ENCODE measurements at regions not wholly inside any gene's neighbourhood (a gene's known extent, or its start where the extent isn't known, plus 50 kb on each side); places are given as distances from the start of the nearest gene placed in this dataset.

DNA sequence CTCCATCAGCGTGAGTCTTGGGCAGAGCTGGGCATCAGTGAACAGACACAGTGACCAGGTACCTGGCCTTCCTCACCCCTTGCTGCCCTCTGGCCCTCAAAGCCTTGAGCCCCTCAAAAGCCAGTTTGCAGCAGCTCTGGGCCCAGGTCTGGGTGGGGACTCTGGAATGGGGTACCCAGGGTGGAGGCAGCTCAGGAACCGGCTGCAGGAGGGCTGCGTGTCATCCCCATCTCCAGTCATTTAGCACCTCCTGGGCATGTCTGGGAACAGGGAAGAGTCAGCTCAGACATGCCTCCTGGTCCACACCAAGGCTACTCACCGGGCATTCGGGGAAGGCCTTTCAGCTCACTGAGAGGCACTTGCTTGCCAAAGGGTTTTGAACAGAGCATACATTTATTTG is 503.3 kb downstream of the TCERG1L start:
- H3K27me3 ChIP-seq, result no peaks in the 10 kb centered on the region
- TF ChIP-seq, protein P1, sequence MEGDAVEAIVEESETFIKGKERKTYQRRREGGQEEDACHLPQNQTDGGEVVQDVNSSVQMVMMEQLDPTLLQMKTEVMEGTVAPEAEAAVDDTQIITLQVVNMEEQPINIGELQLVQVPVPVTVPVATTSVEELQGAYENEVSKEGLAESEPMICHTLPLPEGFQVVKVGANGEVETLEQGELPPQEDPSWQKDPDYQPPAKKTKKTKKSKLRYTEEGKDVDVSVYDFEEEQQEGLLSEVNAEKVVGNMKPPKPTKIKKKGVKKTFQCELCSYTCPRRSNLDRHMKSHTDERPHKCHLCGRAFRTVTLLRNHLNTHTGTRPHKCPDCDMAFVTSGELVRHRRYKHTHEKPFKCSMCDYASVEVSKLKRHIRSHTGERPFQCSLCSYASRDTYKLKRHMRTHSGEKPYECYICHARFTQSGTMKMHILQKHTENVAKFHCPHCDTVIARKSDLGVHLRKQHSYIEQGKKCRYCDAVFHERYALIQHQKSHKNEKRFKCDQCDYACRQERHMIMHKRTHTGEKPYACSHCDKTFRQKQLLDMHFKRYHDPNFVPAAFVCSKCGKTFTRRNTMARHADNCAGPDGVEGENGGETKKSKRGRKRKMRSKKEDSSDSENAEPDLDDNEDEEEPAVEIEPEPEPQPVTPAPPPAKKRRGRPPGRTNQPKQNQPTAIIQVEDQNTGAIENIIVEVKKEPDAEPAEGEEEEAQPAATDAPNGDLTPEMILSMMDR (IDR thresholded peaks at IDR 0.05), result no peak
- no peak for DNase-seq (ENCODE audit: low spot score in 2 of 2)
- no peaks in the 10 kb centered on the region for H3K9me3 ChIP-seq
- H3K4me1 ChIP-seq, result no peaks in the 10 kb centered on the region
- no peaks in the 10 kb centered on the region for H3K36me3 ChIP-seq
- H3K27ac ChIP-seq, result no peak overlapping the region
- no peak overlapping the region for H3K4me3 ChIP-seq
- intact Hi-C loops (cut with DNase I), result no loop called here

DNA sequence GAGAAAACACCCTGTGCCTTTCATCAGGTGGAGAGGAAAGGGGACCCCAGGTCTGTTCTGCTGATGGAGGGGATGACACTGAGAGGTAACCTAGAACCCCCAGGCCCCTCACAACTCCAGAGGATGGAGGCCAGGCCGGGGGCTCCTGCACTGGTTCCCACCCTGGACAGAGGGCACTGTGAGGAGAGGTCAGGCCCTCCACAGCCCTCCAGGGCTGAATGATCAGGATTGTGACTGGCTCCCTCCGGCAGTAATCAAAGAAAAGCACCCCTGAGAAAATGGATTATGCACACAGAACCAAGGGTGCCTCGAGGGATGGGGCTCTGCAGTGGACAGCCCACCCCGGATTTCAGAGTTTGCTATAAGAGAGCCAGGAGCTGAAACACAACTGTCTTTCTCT is 502.8 kb downstream of the TCERG1L start:
- TF ChIP-seq, protein P1 (IDR thresholded peaks at IDR 0.05), result no peak
- no peak for DNase-seq (ENCODE audit: low spot score in 2 of 2)
- Histone ChIP-seq H3K27ac (no peak overlapping the region), H3K27me3 (no peaks in the 10 kb centered on the region), H3K36me3 (no peaks in the 10 kb centered on the region), H3K9me3 (no peaks in the 10 kb centered on the region), H3K4me3 (no peak overlapping the region), H3K4me1 (no peaks in the 10 kb centered on the region)
- intact Hi-C loops (cut with DNase I), result no loop called here

DNA sequence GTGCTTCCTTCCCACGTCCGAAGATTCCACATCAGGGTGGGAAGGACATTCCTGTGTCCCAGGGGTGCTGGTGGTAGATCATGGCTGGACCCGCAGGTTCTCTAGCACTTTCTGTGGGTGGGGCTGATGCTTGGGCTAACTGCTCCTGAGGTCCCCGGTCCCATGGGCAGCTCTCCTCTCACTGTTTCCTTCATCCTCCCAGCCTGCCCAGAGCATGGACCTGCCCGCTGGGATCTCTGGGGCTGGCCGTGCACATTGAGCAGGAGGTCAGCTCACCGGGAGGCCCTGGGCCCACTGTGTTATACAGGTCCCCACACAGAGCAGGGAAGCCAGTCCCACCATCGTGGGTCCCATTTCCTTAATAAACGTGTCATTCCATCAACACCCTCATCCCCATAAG is 502.3 kb downstream of the TCERG1L start:
- Histone ChIP-seq H3K36me3 (no peaks in the 10 kb centered on the region), H3K27ac (no peak overlapping the region), H3K27me3 (no peaks in the 10 kb centered on the region), H3K4me3 (no peak overlapping the region), H3K4me1 (no peaks in the 10 kb centered on the region), H3K9me3 (no peaks in the 10 kb centered on the region)
- DNase-seq (ENCODE audit: low spot score in 2 of 2), result no peak
- intact Hi-C loops (cut with DNase I), result no loop called here
- TF ChIP-seq, protein P1 (IDR thresholded peaks at IDR 0.05), result no peak

DNA sequence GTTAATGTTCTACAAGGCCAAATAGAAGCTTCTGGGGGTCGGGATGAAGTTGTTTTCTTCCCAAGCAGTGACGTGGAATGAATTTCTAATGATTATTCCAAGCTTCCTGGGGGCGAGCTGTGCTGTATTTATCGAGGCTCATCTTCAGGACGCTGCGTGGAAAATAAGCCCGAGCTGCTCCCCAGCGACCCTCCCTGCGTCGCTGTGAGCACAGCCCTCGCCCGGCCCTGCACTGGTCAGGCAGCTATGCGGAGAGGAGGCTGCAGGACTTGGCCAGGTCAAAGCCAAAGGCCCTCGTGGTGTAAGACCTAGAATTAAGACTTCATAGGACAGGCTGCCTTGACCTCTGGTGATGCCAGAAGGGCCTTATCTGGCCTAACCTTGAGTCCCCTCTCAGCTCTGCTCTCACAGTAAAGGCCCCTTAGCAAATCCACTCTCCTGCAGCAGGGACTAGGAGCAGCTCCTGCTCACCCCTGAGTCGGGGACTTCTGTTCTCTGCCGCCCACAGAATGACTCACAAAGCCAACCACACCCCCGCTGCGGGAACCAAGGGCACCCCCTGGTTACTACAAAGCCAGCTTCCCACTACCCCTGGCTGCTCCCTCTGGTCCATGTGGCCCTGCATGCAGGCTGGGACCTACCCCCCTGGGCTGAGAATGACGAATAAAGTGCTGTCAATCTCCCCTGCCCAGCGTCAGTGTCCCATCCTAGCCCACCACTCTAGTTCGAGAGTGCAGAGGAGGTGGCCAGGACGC is 501.6 kb downstream of the TCERG1L start:
- Histone ChIP-seq H3K4me3 (no peak overlapping the region), H3K27ac (no peak overlapping the region), H3K9me3 (no peaks in the 10 kb centered on the region), H3K36me3 (no peaks in the 10 kb centered on the region), H3K4me1 (no peaks in the 10 kb centered on the region), H3K27me3 (no peaks in the 10 kb centered on the region)
- TF ChIP-seq, protein P1 (IDR thresholded peaks at IDR 0.05), result no peak
- intact Hi-C loops (cut with DNase I), result no loop called here
- no peak for DNase-seq (ENCODE audit: low spot score in 2 of 2)

DNA sequence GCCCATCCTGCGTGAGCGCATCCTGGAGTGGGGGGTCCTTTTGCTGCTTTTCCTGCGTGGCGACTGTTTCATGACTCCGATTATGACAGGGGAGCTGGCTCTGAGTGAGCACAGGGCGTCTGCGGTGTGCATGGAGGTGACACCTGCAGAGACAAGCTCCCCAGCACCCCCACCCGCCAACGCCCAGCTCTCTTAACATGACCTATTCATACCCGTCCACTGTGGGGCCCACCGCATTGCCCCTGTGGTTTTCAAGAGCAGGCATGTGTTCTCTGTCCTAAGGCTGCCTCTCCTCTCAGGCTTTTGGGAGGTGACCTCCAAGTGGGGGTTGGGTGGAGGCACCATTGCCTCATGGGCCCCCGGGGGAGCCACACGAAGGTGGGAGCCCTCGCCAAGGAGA is 500.7 kb downstream of the TCERG1L start:
- DNase-seq (ENCODE audit: low spot score in 2 of 2), result no peak
- TF ChIP-seq, protein P1 (IDR thresholded peaks at IDR 0.05), result no peak
- Histone ChIP-seq H3K27ac (no peak overlapping the region), H3K4me1 (no peaks in the 10 kb centered on the region), H3K27me3 (no peaks in the 10 kb centered on the region), H3K9me3 (no peaks in the 10 kb centered on the region), H3K36me3 (no peaks in the 10 kb centered on the region), H3K4me3 (no peak overlapping the region)
- intact Hi-C loops (cut with DNase I), result no loop called here

Measured in ascending aorta (tissue), 2 donors.